WTC11 (cell line): ENCODE measurements at regions not wholly inside any gene's neighbourhood (a gene's known extent, or its start where the extent isn't known, plus 50 kb on each side); places are given as distances from the start of the nearest gene placed in this dataset.

Experiments used
- ATAC-seq: fragments of 200-7000 bp; cut with Tn5 transposase; 2 replicates; pipeline ENCODE4 v1.10.0; 2021; ENCODE audit warnings: mild to moderate bottlenecking, moderate library complexity
- CTCF ChIA-PET: fragments of 300-600 bp; sonication (Branson Sonifier 250); formaldehyde crosslinking; loops from one replicate; lab custom pipeline; 2021; ENCODE audit warnings: antibody characterized with exemption; lab: Charles Lee
- POLR2A ChIA-PET: fragments of 350-600 bp; sonication (Branson Sonifier 250); formaldehyde crosslinking; loops from one replicate; lab custom pipeline; 2021; ENCODE audit warnings: antibody characterized with exemption; lab: Charles Lee
- DNase-seq: peaks from one replicate; pipeline ENCODE4 v3.0.0; 2021; ENCODE audit warnings: low spot score
- H3K27ac Mint-ChIP-seq: 2 replicates; pipeline ENCODE4 v1.8.0; 2021; ENCODE audit warnings: mixed read lengths
- H3K27me3 Mint-ChIP-seq: 2 replicates; pipeline ENCODE4 v1.8.0; 2021; ENCODE audit warnings: low read depth, mild to moderate bottlenecking, moderate library complexity, mixed read lengths
- H3K36me3 Mint-ChIP-seq: 2 replicates; pipeline ENCODE4 v1.8.0; 2021; ENCODE audit warnings: mixed read lengths
- H3K4me1 Mint-ChIP-seq: 2 replicates; pipeline ENCODE4 v1.8.0; 2022; ENCODE audit warnings: mixed read lengths
- H3K4me3 Mint-ChIP-seq: 2 replicates; pipeline ENCODE4 v1.8.0; 2021; ENCODE audit warnings: mild to moderate bottlenecking, moderate library complexity, mixed read lengths
- H3K9me3 Mint-ChIP-seq: 2 replicates; pipeline ENCODE4 v1.8.0; 2021; ENCODE audit warnings: mixed read lengths
- JUN ChIP-seq: sonication (generic); formaldehyde crosslinking; IDR thresholded peaks from 2 replicates; pipeline ENCODE4 v1.8.0; 2023; ENCODE audit warnings: mild to moderate bottlenecking, missing genetic modification reagents
- NFE2L1 ChIP-seq: sonication (generic); formaldehyde crosslinking; IDR thresholded peaks from 2 replicates; pipeline ENCODE4 v1.8.1; 2023; ENCODE audit warnings: missing genetic modification reagents
- NR1H2 ChIP-seq: sonication (generic); formaldehyde crosslinking; IDR thresholded peaks from 2 replicates; pipeline ENCODE4 v1.9.0; 2021; ENCODE audit warnings: mild to moderate bottlenecking, moderate library complexity, missing genetic modification reagents
- TCF7 ChIP-seq: sonication (generic); formaldehyde crosslinking; IDR thresholded peaks from 2 replicates; pipeline ENCODE4 v1.8.0; 2022; ENCODE audit warnings: mild to moderate bottlenecking, low read depth, missing genetic modification reagents, moderate library complexity
- TEAD1 ChIP-seq: sonication (generic); formaldehyde crosslinking; IDR thresholded peaks from 2 replicates; pipeline ENCODE4 v1.8.0; 2022; ENCODE audit warnings: mild to moderate bottlenecking, missing genetic modification reagents
- TP53 ChIP-seq: sonication (generic); formaldehyde crosslinking; IDR thresholded peaks from 2 replicates; pipeline ENCODE4 v1.8.1; 2023; ENCODE audit warnings: mild to moderate bottlenecking, missing genetic modification reagents
- ZNF317 ChIP-seq: sonication (generic); formaldehyde crosslinking; IDR thresholded peaks from 2 replicates; pipeline ENCODE4 v1.8.1; 2023; ENCODE audit warnings: low read depth, mild to moderate bottlenecking, moderate library complexity, missing genetic modification reagents, borderline replicate concordance
- ZNF416 ChIP-seq: fragments of 250-450 bp; sonication (Bioruptor Pico); IDR thresholded peaks from 2 replicates; pipeline ENCODE4 v1.9.0; 2021; ENCODE audit warnings: mild to moderate bottlenecking, inconsistent platforms
- TF ChIP-seq, protein P1 (sequence below): sonication (generic); formaldehyde crosslinking; IDR thresholded peaks from 2 replicates; pipeline ENCODE4 v1.8.0; 2022; ENCODE audit warnings: mild to moderate bottlenecking, missing genetic modification reagents
- TF ChIP-seq, protein P2 (sequence below): sonication (generic); formaldehyde crosslinking; IDR thresholded peaks from 2 replicates; pipeline ENCODE4 v1.8.1; 2023; ENCODE audit warnings: mild to moderate bottlenecking, missing genetic modification reagents, moderate library complexity
- TF ChIP-seq, protein P3 (sequence below): sonication (generic); formaldehyde crosslinking; IDR thresholded peaks from 2 replicates; pipeline ENCODE4 v1.8.0; 2022; ENCODE audit warnings: mild to moderate bottlenecking, missing genetic modification reagents
- TF ChIP-seq, protein P4 (sequence below): sonication (generic); formaldehyde crosslinking; IDR thresholded peaks from 2 replicates; pipeline ENCODE4 v1.8.1; 2022; ENCODE audit warnings: mild to moderate bottlenecking, moderate library complexity, missing genetic modification reagents
- TF ChIP-seq, protein P5 (sequence below): sonication (generic); formaldehyde crosslinking; IDR thresholded peaks from 2 replicates; pipeline ENCODE4 v1.8.1; 2023; ENCODE audit warnings: mild to moderate bottlenecking, moderate library complexity, missing genetic modification reagents
- TF ChIP-seq, protein P6 (sequence below): sonication (generic); formaldehyde crosslinking; IDR thresholded peaks from 2 replicates; pipeline ENCODE4 v1.8.1; 2022; ENCODE audit warnings: mild to moderate bottlenecking, missing genetic modification reagents, moderate library complexity, borderline replicate concordance
- TF ChIP-seq, protein P7 (sequence below): fragments of 250-450 bp; sonication (Bioruptor Pico); IDR thresholded peaks from 2 replicates; pipeline ENCODE4 v1.8.0; 2021; ENCODE audit warnings: mild to moderate bottlenecking
- TF ChIP-seq, protein P8 (sequence below): sonication (generic); formaldehyde crosslinking; IDR thresholded peaks from 2 replicates; pipeline ENCODE4 v1.8.1; 2023; ENCODE audit warnings: mild to moderate bottlenecking, missing genetic modification reagents, borderline replicate concordance

DNA sequence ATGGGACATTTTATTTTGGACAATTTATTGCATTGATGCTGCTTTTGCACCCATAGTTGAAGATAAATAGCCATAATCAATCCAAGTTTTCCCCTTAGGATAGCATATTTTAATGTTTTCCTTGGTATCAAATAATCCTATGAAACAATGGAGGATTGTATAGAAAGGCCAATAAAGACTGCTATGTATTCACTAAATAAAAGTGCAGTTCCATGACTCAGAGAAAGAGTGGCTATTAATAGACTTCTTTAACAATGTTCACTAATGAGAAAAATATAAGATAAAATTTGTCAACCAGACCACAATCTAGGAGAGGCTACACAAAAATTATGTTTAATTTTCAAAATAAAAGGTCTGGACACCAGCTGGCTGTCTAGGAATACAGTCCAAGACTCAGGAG is 560.9 kb upstream of the AGTR1 start:
- Mint-ChIP-seq H3K9me3 (peaks cover 21% of the 10 kb centered on the region), H3K4me3 (no peak overlapping the region), H3K4me1 (no peaks in the 10 kb centered on the region), H3K27ac (no peak overlapping the region), H3K27me3 (no peaks in the 10 kb centered on the region), H3K36me3 (no peaks in the 10 kb centered on the region)
- CTCF ChIA-PET: no interaction called here
- TF ChIP-seq TEAD1 (CRISPR knock-in tag): no peak
- TF ChIP-seq, protein P1, sequence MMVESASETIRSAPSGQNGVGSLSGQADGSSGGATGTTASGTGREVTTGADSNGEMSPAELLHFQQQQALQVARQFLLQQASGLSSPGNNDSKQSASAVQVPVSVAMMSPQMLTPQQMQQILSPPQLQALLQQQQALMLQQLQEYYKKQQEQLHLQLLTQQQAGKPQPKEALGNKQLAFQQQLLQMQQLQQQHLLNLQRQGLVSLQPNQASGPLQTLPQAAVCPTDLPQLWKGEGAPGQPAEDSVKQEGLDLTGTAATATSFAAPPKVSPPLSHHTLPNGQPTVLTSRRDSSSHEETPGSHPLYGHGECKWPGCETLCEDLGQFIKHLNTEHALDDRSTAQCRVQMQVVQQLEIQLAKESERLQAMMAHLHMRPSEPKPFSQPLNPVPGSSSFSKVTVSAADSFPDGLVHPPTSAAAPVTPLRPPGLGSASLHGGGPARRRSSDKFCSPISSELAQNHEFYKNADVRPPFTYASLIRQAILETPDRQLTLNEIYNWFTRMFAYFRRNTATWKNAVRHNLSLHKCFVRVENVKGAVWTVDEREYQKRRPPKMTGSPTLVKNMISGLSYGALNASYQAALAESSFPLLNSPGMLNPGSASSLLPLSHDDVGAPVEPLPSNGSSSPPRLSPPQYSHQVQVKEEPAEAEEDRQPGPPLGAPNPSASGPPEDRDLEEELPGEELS (CRISPR knock-in tag): no peak
- TF ChIP-seq NFE2L1 (CRISPR knock-in tag): no peak
- TF ChIP-seq ZNF416 (CRISPR knock-in tag): no peak
- TF ChIP-seq, protein P2, sequence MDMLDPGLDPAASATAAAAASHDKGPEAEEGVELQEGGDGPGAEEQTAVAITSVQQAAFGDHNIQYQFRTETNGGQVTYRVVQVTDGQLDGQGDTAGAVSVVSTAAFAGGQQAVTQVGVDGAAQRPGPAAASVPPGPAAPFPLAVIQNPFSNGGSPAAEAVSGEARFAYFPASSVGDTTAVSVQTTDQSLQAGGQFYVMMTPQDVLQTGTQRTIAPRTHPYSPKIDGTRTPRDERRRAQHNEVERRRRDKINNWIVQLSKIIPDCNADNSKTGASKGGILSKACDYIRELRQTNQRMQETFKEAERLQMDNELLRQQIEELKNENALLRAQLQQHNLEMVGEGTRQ: no peak
- TF ChIP-seq, protein P3, sequence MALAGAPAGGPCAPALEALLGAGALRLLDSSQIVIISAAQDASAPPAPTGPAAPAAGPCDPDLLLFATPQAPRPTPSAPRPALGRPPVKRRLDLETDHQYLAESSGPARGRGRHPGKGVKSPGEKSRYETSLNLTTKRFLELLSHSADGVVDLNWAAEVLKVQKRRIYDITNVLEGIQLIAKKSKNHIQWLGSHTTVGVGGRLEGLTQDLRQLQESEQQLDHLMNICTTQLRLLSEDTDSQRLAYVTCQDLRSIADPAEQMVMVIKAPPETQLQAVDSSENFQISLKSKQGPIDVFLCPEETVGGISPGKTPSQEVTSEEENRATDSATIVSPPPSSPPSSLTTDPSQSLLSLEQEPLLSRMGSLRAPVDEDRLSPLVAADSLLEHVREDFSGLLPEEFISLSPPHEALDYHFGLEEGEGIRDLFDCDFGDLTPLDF (CRISPR knock-in tag): no peak
- TF ChIP-seq, protein P4, sequence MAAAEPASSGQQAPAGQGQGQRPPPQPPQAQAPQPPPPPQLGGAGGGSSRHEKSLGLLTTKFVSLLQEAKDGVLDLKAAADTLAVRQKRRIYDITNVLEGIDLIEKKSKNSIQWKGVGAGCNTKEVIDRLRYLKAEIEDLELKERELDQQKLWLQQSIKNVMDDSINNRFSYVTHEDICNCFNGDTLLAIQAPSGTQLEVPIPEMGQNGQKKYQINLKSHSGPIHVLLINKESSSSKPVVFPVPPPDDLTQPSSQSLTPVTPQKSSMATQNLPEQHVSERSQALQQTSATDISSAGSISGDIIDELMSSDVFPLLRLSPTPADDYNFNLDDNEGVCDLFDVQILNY: no peak
- TF ChIP-seq NR1H2 (CRISPR knock-in tag): no peak
- TF ChIP-seq JUN: no peak
- no peak for TF ChIP-seq TP53 (CRISPR knock-in tag)
- TF ChIP-seq, protein P5, sequence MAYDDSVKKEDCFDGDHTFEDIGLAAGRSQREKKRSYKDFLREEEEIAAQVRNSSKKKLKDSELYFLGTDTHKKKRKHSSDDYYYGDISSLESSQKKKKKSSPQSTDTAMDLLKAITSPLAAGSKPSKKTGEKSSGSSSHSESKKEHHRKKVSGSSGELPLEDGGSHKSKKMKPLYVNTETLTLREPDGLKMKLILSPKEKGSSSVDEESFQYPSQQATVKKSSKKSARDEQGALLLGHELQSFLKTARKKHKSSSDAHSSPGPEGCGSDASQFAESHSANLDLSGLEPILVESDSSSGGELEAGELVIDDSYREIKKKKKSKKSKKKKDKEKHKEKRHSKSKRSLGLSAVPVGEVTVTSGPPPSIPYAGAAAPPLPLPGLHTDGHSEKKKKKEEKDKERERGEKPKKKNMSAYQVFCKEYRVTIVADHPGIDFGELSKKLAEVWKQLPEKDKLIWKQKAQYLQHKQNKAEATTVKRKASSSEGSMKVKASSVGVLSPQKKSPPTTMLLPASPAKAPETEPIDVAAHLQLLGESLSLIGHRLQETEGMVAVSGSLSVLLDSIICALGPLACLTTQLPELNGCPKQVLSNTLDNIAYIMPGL (CRISPR knock-in tag): no peak
- TF ChIP-seq, protein P6, sequence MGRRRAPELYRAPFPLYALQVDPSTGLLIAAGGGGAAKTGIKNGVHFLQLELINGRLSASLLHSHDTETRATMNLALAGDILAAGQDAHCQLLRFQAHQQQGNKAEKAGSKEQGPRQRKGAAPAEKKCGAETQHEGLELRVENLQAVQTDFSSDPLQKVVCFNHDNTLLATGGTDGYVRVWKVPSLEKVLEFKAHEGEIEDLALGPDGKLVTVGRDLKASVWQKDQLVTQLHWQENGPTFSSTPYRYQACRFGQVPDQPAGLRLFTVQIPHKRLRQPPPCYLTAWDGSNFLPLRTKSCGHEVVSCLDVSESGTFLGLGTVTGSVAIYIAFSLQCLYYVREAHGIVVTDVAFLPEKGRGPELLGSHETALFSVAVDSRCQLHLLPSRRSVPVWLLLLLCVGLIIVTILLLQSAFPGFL (CRISPR knock-in tag): no peak
- DNase-seq: no peak
- no peak for ATAC-seq
- POLR2A ChIA-PET: no interaction called here

DNA sequence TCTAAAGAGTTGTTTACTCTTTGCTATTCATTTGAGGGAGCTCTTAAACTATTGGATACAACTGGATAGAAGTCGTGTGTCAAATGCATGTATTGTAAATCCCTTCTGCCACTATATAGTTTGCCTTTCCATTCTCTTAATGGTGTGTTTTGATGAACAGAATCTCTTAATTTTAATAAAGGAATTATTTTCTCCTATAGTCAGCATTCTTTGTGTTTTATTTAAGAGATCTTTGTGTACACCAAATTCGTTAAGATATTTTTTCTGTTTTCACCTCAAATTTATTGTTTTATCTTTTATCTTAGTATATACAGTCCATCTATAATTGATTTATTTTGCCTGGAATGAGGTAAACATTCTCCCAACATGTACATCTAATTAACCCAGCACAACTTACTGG is 551.5 kb upstream of the AGTR1 start:
- H3K36me3 Mint-ChIP-seq: peaks cover 13% of the 10 kb centered on the region
- no peak for DNase-seq
- peaks cover 22% of the 10 kb centered on the region for H3K4me1 Mint-ChIP-seq
- peaks cover 16% of the 10 kb centered on the region for H3K9me3 Mint-ChIP-seq
- ATAC-seq: no peak
- POLR2A ChIA-PET: no interaction called here
- H3K27ac Mint-ChIP-seq: no peak overlapping the region
- TF ChIP-seq ZNF317 (CRISPR knock-in tag) (no peak), TCF7 (no peak)
- TF ChIP-seq, protein P7, sequence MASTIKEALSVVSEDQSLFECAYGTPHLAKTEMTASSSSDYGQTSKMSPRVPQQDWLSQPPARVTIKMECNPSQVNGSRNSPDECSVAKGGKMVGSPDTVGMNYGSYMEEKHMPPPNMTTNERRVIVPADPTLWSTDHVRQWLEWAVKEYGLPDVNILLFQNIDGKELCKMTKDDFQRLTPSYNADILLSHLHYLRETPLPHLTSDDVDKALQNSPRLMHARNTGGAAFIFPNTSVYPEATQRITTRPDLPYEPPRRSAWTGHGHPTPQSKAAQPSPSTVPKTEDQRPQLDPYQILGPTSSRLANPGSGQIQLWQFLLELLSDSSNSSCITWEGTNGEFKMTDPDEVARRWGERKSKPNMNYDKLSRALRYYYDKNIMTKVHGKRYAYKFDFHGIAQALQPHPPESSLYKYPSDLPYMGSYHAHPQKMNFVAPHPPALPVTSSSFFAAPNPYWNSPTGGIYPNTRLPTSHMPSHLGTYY (CRISPR knock-in tag): no peak
- TF ChIP-seq, protein P8, sequence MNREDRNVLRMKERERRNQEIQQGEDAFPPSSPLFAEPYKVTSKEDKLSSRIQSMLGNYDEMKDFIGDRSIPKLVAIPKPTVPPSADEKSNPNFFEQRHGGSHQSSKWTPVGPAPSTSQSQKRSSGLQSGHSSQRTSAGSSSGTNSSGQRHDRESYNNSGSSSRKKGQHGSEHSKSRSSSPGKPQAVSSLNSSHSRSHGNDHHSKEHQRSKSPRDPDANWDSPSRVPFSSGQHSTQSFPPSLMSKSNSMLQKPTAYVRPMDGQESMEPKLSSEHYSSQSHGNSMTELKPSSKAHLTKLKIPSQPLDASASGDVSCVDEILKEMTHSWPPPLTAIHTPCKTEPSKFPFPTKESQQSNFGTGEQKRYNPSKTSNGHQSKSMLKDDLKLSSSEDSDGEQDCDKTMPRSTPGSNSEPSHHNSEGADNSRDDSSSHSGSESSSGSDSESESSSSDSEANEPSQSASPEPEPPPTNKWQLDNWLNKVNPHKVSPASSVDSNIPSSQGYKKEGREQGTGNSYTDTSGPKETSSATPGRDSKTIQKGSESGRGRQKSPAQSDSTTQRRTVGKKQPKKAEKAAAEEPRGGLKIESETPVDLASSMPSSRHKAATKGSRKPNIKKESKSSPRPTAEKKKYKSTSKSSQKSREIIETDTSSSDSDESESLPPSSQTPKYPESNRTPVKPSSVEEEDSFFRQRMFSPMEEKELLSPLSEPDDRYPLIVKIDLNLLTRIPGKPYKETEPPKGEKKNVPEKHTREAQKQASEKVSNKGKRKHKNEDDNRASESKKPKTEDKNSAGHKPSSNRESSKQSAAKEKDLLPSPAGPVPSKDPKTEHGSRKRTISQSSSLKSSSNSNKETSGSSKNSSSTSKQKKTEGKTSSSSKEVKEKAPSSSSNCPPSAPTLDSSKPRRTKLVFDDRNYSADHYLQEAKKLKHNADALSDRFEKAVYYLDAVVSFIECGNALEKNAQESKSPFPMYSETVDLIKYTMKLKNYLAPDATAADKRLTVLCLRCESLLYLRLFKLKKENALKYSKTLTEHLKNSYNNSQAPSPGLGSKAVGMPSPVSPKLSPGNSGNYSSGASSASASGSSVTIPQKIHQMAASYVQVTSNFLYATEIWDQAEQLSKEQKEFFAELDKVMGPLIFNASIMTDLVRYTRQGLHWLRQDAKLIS (CRISPR knock-in tag): no peak
- no peaks in the 10 kb centered on the region for H3K27me3 Mint-ChIP-seq
- H3K4me3 Mint-ChIP-seq: no peak overlapping the region
- CTCF ChIA-PET: no interaction called here
